Mesendoderm (in vitro differentiated cells): ENCODE measurements at regions not wholly inside any gene's neighbourhood (a gene's known extent, or its start where the extent isn't known, plus 50 kb on each side); places are given as distances from the start of the nearest gene placed in this dataset.

Experiments used
- DNase-seq: peaks from one replicate; pipeline ENCODE4 v3.0.0; 2013
- H2AK5ac ChIP-seq: 2 replicates; pipeline ENCODE4 v1.6.1; 2013; ENCODE audit warnings: low read length, inconsistent platforms
- H2BK120ac ChIP-seq: 2 replicates; pipeline ENCODE4 v1.6.1; 2013; ENCODE audit warnings: low read depth, mild to moderate bottlenecking, low read length, moderate library complexity, mixed read lengths
- H2BK15ac ChIP-seq: replicated peaks from 2 replicates; pipeline ENCODE4 v1.6.1; 2013; ENCODE audit warnings: low read depth, mild to moderate bottlenecking, moderate library complexity
- H2BK5ac ChIP-seq: 2 replicates; pipeline ENCODE4 v1.6.1; 2013; ENCODE audit warnings: low read length, inconsistent platforms
- H3K18ac ChIP-seq: 2 replicates; pipeline ENCODE4 v1.6.1; 2013; ENCODE audit warnings: mild to moderate bottlenecking, low read length, mixed read lengths
- H3K23ac ChIP-seq: one replicate; pipeline ENCODE4 v1.6.1; 2013; ENCODE audit warnings: low read length
- H3K27ac ChIP-seq: 2 replicates; pipeline ENCODE4 v1.5.1; 2013; ENCODE audit warnings: low read depth, mild to moderate bottlenecking, inconsistent platforms, low read length, moderate library complexity
- H3K27me3 ChIP-seq: 2 replicates; pipeline ENCODE4 v1.6.1; 2013; ENCODE audit warnings: low read length, control low read depth, mild to moderate bottlenecking, inconsistent platforms; ENCODE audit not compliant: insufficient read depth, poor library complexity
- H3K36me3 ChIP-seq: 2 replicates; pipeline ENCODE4 v1.6.1; 2013; ENCODE audit warnings: low read length, inconsistent platforms; ENCODE audit not compliant: control insufficient read depth, insufficient read depth
- H3K4ac ChIP-seq: one replicate; pipeline ENCODE4 v1.6.1; 2013; ENCODE audit warnings: low read depth, mild to moderate bottlenecking, low read length, moderate library complexity
- H3K4me1 ChIP-seq: 2 replicates; pipeline ENCODE4 v1.6.1; 2013; ENCODE audit warnings: low read depth, low read length, inconsistent platforms; ENCODE audit not compliant: control insufficient read depth
- H3K4me2 ChIP-seq: 2 replicates; pipeline ENCODE4 v1.6.1; 2013; ENCODE audit warnings: low read length
- H3K4me3 ChIP-seq: 2 replicates; pipeline ENCODE4 v1.5.1; 2013; ENCODE audit warnings: mild to moderate bottlenecking, low read length
- H3K56ac ChIP-seq: one replicate; pipeline ENCODE4 v1.6.1; 2013; ENCODE audit warnings: low read length
- H3K79me1 ChIP-seq: 2 replicates; pipeline ENCODE4 v1.6.1; 2013; ENCODE audit warnings: low read length, inconsistent platforms
- H3K79me2 ChIP-seq: 2 replicates; pipeline ENCODE4 v1.6.1; 2013; ENCODE audit warnings: mild to moderate bottlenecking, low read length; ENCODE audit not compliant: control insufficient read depth, insufficient read depth
- H3K9ac ChIP-seq: 2 replicates; pipeline ENCODE4 v1.6.1; 2013; ENCODE audit warnings: low read length, inconsistent platforms
- H4K5ac ChIP-seq: one replicate; pipeline ENCODE4 v1.6.1; 2013; ENCODE audit warnings: low read length
- H4K8ac ChIP-seq: one replicate; pipeline ENCODE4 v1.6.1; 2013; ENCODE audit warnings: low read depth, mild to moderate bottlenecking, control low read depth, low read length, moderate library complexity
- WGBS: extraction: QIAGEN DNeasy Blood & Tissue Kit; methylation state at CpG from one replicate; pipeline ENCODE4 v1.1.7; 2013; ENCODE audit warnings: low lambda C conversion rate, missing lambda C conversion rate; ENCODE audit not compliant: insufficient coverage; ENCODE audit errors: extremely low coverage; 5-methylcytosine and 5-hydroxymethylcytosine counted together

DNA sequence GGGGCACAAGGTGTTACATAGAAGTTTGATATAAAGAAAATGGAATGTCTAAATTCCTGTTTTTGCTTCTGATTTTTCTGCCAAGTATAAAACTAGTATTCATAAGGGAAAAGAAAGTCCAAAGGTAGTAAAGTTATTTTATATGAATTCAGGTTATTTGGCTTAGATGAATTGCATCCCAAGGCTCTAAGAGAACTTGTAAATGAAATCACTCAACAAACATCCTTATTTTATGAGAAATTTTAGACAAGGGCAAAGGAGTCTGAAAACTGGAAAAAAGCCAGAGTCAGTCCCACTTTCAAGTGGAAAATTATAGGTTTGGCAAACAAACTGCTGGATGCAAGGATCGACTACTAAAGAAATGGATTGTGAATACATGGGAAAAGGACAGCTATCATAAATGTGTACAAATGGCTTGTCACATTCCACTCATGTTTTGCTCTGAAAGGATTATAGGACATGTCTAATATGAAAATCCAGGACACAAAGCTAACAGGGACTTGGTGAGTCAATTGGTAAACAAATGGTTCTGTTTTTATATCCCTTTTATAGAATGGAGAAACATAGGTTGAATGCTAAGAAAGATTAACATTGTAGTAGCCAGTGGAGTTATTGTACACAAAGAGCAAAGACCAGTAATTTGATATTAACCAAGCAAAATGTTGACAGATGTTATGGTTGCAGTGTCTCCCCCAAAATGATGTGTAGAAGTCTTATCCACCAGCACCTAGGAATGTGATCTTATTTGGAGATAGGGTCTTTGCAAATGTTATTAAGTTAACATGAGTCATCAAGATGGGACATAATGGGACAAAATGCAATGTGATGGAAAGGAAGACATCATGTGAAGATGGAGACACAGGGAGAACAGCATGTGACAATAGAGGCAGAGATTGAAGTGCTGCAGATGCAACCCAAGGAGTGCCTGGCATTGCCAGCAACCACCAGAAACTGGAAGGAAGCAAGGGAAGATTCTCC, 495.7 kb downstream of the TLE1 start:
- Histone ChIP-seq H3K27ac (no peak overlapping the region), H2BK120ac (no peak overlapping the region), H3K18ac (no peak overlapping the region), H3K23ac (no peak overlapping the region), H3K56ac (no peak overlapping the region), H3K36me3 (no peaks in the 10 kb centered on the region), H4K8ac (no peak overlapping the region), H3K4ac (no peak overlapping the region), H3K27me3 (no peaks in the 10 kb centered on the region), H3K79me1 (no peaks in the 10 kb centered on the region), H2BK5ac (no peak overlapping the region), H3K4me1 (no peaks in the 10 kb centered on the region), H3K4me2 (no peak overlapping the region), H3K4me3 (no peak overlapping the region), H2BK15ac (no peak overlapping the region), H3K9ac (no peak overlapping the region), H3K79me2 (no peaks in the 10 kb centered on the region), H4K5ac (no peak overlapping the region), H2AK5ac (no peak overlapping the region)
- no peak for DNase-seq
- WGBS: no CpG with 5 or more reads among the region's 1 CpG

DNA sequence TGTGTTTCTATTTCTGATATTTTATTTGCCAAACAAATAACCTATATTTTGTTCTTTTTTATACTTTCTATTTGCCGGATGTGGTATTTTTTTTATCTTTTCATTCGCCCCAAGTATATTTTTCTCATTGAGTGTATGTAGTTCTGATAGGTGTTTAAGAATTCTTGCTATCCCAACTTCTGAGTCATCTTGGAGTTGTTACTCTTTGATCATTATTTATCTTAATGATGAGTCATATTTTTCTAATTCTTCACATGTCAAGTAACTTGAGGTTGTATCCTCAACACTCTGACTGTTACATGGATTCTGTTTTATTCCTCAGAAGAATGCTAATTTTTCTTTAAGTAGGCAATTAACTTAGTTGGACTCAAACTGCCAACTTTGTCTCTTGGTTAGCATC, 498.1 kb downstream of the TLE1 start:
- Histone ChIP-seq H3K4me1 (no peaks in the 10 kb centered on the region), H3K23ac (no peak overlapping the region), H2BK5ac (no peak overlapping the region), H3K9ac (no peak overlapping the region), H4K5ac (no peak overlapping the region), H4K8ac (no peak overlapping the region), H3K4me2 (no peak overlapping the region), H3K27ac (no peak overlapping the region), H3K56ac (no peak overlapping the region), H2BK120ac (no peak overlapping the region), H2AK5ac (no peak overlapping the region), H3K4ac (no peak overlapping the region), H3K4me3 (no peak overlapping the region), H3K79me2 (no peaks in the 10 kb centered on the region), H3K79me1 (no peaks in the 10 kb centered on the region), H3K18ac (no peak overlapping the region), H3K36me3 (no peaks in the 10 kb centered on the region), H3K27me3 (no peaks in the 10 kb centered on the region), H2BK15ac (no peak overlapping the region)
- WGBS: no CpG with 5 or more reads among the region's 2 CpGs
- DNase-seq: no peak

DNA sequence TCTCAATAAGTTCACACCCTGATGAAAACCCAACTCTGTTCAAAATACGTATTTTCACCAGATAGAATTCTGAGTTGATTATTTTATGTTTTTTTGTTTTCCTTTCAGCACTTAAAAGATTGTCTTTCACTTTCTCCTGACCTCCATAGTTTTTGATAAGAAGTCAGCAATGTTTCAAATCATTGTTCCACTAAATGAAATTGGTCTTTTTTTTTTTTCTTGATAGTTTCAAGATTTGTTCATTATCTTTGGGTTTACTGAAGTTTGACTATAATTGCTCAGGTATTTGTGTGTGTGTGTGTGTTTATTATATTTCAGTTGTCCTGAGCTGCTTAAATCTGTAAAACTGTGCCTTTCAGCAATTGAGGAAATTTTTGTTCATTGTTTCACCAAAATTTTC, 498.7 kb downstream of the TLE1 start:
- no peak overlapping the region for H2BK5ac ChIP-seq
- no peaks in the 10 kb centered on the region for H3K27me3 ChIP-seq
- no peak overlapping the region for H3K18ac ChIP-seq
- H4K5ac ChIP-seq: no peak overlapping the region
- H3K4me2 ChIP-seq: no peak overlapping the region
- no peak overlapping the region for H3K4ac ChIP-seq
- H3K27ac ChIP-seq: no peak overlapping the region
- whole genome bisulfite sequencing: no CpG with 5 or more reads among the region's 1 CpG
- H3K4me1 ChIP-seq: no peaks in the 10 kb centered on the region
- DNase-seq: no peak
- H2AK5ac ChIP-seq: no peak overlapping the region
- no peak overlapping the region for H3K56ac ChIP-seq
- no peak overlapping the region for H2BK15ac ChIP-seq
- H2BK120ac ChIP-seq: no peak overlapping the region
- no peaks in the 10 kb centered on the region for H3K79me2 ChIP-seq
- H4K8ac ChIP-seq: no peak overlapping the region
- no peak overlapping the region for H3K9ac ChIP-seq
- no peak overlapping the region for H3K23ac ChIP-seq
- H3K36me3 ChIP-seq: no peaks in the 10 kb centered on the region
- no peaks in the 10 kb centered on the region for H3K79me1 ChIP-seq
- H3K4me3 ChIP-seq: no peak overlapping the region

DNA sequence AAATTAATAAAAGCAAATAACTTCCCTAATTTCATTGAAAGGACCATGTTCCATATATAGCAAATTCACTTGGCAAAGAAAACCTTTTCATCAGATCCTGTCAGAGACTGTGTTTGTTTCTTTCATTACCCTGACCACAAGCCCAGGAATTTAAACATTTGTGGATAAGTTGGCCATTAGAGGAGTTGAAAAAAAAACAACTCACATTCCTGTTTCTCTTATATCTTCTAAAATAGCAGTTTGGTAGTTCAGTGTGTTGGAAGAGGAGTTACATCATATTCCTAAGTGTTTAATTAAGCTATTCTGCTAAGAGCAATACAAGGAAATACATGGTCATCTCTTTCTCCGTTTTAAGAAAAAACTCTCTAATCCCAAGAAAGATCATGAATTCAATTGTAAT, 505.6 kb downstream of the TLE1 start:
- no peaks in the 10 kb centered on the region for H3K27me3 ChIP-seq
- H3K9ac ChIP-seq: no peak overlapping the region
- no peak overlapping the region for H4K5ac ChIP-seq
- H3K79me2 ChIP-seq: no peaks in the 10 kb centered on the region
- no peak overlapping the region for H3K18ac ChIP-seq
- no peaks in the 10 kb centered on the region for H3K36me3 ChIP-seq
- no peak overlapping the region for H2BK15ac ChIP-seq
- H3K23ac ChIP-seq: no peak overlapping the region
- H3K4me2 ChIP-seq: no peak overlapping the region
- H2BK120ac ChIP-seq: no peak overlapping the region
- H2AK5ac ChIP-seq: no peak overlapping the region
- no peak overlapping the region for H4K8ac ChIP-seq
- WGBS: no CpG with 5 or more reads among the region's 1 CpG
- H3K56ac ChIP-seq: no peak overlapping the region
- no peak overlapping the region for H3K4me3 ChIP-seq
- no peaks in the 10 kb centered on the region for H3K79me1 ChIP-seq
- H2BK5ac ChIP-seq: no peak overlapping the region
- no peak overlapping the region for H3K4ac ChIP-seq
- DNase-seq: peak; percentile 41
- H3K4me1 ChIP-seq: no peaks in the 10 kb centered on the region
- no peak overlapping the region for H3K27ac ChIP-seq

DNA sequence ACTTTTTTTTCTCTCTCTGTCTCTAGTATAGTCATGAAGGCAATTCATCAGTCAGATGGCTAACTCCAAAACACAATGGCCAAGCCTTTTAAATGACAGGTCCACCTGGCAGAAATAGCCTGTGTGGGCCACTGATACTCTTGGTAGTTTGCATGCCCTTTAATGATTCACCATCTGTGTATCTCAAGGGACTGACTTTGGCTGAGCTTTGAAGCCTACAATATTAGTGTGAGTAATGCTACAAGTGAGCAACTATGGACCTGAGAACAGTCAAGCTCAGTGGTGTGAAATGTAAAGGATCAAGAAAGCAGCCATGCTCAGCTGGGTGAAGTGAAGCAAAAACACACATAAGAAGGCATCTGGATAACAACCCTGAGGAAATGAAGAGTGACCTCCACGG, 506.9 kb downstream of the TLE1 start:
- no peaks in the 10 kb centered on the region for H3K36me3 ChIP-seq
- H4K5ac ChIP-seq: no peak overlapping the region
- no peak overlapping the region for H3K4me2 ChIP-seq
- H3K56ac ChIP-seq: no peak overlapping the region
- H2BK5ac ChIP-seq: no peak overlapping the region
- H3K27ac ChIP-seq: no peak overlapping the region
- H4K8ac ChIP-seq: no peak overlapping the region
- H2AK5ac ChIP-seq: no peak overlapping the region
- H3K79me2 ChIP-seq: no peaks in the 10 kb centered on the region
- no peak overlapping the region for H3K4me3 ChIP-seq
- WGBS: no CpG with 5 or more reads among the region's 1 CpG
- H3K79me1 ChIP-seq: no peaks in the 10 kb centered on the region
- H3K23ac ChIP-seq: no peak overlapping the region
- no peak overlapping the region for H3K18ac ChIP-seq
- H3K27me3 ChIP-seq: no peaks in the 10 kb centered on the region
- no peak overlapping the region for H2BK120ac ChIP-seq
- H2BK15ac ChIP-seq: no peak overlapping the region
- H3K9ac ChIP-seq: no peak overlapping the region
- no peak overlapping the region for H3K4ac ChIP-seq
- peak; percentile 8 for DNase-seq
- H3K4me1 ChIP-seq: no peaks in the 10 kb centered on the region

DNA sequence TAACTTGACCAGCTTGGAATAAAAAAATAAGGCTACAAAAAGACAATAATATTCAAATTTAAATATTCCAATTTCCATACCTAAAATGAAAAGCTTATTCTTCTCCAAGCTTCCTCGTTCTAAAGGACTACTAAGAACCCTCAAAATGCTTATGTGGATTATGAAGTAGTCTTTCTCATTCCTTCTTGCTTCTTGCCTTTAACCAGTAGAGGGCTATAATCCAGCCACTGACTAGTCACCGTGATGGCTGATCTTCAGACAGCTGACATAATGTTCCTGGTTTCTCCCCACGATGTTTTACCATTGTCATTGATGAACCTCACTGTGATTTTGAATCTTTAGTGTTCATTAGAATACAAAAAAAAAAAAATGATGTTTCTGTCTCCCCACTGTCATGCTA, 515.3 kb downstream of the TLE1 start:
- Histone ChIP-seq H3K23ac (no peak overlapping the region), H3K27me3 (no peaks in the 10 kb centered on the region), H3K4me3 (no peak overlapping the region), H3K4me2 (no peak overlapping the region), H4K5ac (no peak overlapping the region), H3K79me1 (no peaks in the 10 kb centered on the region), H3K79me2 (no peaks in the 10 kb centered on the region), H2BK15ac (no peak overlapping the region), H3K4ac (no peak overlapping the region), H2AK5ac (no peak overlapping the region), H4K8ac (no peak overlapping the region), H3K4me1 (no peaks in the 10 kb centered on the region), H3K9ac (no peak overlapping the region), H3K18ac (no peak overlapping the region), H2BK5ac (no peak overlapping the region), H3K27ac (no peak overlapping the region), H2BK120ac (no peak overlapping the region), H3K36me3 (no peaks in the 10 kb centered on the region), H3K56ac (no peak overlapping the region)
- 100% methylated on average over 1 of the region's 3 CpGs for WGBS
- peak; percentile 29 for DNase-seq
